Glutamatergic neuron (in vitro differentiated cells): ENCODE measurements at regions not wholly inside any gene's neighbourhood (a gene's known extent, or its start where the extent isn't known, plus 50 kb on each side); places are given as distances from the start of the nearest gene placed in this dataset.

Source experiments
- DNase-seq: peaks from one replicate; pipeline ENCODE4 v3.0.0; 2022
- H3K27ac Mint-ChIP-seq: one replicate; pipeline ENCODE4 v1.8.0; 2020; ENCODE audit warnings: mild to moderate bottlenecking, mixed read lengths, inconsistent platforms; ENCODE audit not compliant: unreplicated experiment
- H3K27me3 Mint-ChIP-seq: one replicate; pipeline ENCODE4 v1.8.0; 2020; ENCODE audit warnings: mild to moderate bottlenecking, moderate library complexity, mixed read lengths, inconsistent platforms; ENCODE audit not compliant: unreplicated experiment
- H3K36me3 Mint-ChIP-seq: one replicate; pipeline ENCODE4 v1.8.0; 2020; ENCODE audit warnings: mild to moderate bottlenecking, mixed read lengths, inconsistent platforms; ENCODE audit not compliant: unreplicated experiment
- H3K4me1 Mint-ChIP-seq: one replicate; pipeline ENCODE4 v1.8.0; 2020; ENCODE audit warnings: mild to moderate bottlenecking, low read depth, mixed read lengths, inconsistent platforms; ENCODE audit not compliant: unreplicated experiment
- H3K4me3 Mint-ChIP-seq: one replicate; pipeline ENCODE4 v1.8.0; 2020; ENCODE audit warnings: mild to moderate bottlenecking, mixed read lengths, inconsistent platforms; ENCODE audit not compliant: unreplicated experiment
- H3K9me3 Mint-ChIP-seq: one replicate; pipeline ENCODE4 v1.8.0; 2020; ENCODE audit warnings: mild to moderate bottlenecking, moderate library complexity, mixed read lengths, inconsistent platforms; ENCODE audit not compliant: unreplicated experiment
- TF ChIP-seq, protein P1 (sequence below): fragments of 200-600 bp; sonication (generic); IDR thresholded peaks from one replicate; pipeline ENCODE4 v1.5.0; 2021; ENCODE audit not compliant: partially characterized antibody, unreplicated experiment

DNA sequence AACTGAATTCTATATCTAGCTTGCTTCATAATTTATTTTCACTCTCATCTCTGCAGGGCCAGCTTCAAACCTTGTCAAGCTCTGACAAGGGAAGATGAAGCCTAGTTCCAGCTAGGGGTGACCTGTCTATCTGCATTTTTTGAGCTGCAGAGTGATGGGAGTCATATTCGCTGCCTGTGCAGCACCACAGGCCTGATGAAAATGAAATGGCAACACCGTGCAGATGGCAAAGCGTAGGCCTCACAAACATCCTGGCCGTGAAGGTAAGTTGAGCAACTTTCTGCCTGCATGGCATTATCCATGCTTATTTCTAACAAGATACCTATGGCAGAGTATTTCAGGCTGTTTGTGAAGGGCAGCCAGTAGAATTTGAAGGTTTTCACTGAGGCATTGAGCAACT, 86.4 kb upstream of the C1QTNF9B start:
- peaks cover 2% of the 10 kb centered on the region for H3K27me3 Mint-ChIP-seq
- H3K4me3 Mint-ChIP-seq = no peak overlapping the region
- H3K4me1 Mint-ChIP-seq = peaks cover 33% of the 10 kb centered on the region
- peaks cover 2% of the 10 kb centered on the region for H3K9me3 Mint-ChIP-seq
- peak overlapping the region; percentile 14 for H3K27ac Mint-ChIP-seq
- no peaks in the 10 kb centered on the region for H3K36me3 Mint-ChIP-seq
- TF ChIP-seq, protein P1, sequence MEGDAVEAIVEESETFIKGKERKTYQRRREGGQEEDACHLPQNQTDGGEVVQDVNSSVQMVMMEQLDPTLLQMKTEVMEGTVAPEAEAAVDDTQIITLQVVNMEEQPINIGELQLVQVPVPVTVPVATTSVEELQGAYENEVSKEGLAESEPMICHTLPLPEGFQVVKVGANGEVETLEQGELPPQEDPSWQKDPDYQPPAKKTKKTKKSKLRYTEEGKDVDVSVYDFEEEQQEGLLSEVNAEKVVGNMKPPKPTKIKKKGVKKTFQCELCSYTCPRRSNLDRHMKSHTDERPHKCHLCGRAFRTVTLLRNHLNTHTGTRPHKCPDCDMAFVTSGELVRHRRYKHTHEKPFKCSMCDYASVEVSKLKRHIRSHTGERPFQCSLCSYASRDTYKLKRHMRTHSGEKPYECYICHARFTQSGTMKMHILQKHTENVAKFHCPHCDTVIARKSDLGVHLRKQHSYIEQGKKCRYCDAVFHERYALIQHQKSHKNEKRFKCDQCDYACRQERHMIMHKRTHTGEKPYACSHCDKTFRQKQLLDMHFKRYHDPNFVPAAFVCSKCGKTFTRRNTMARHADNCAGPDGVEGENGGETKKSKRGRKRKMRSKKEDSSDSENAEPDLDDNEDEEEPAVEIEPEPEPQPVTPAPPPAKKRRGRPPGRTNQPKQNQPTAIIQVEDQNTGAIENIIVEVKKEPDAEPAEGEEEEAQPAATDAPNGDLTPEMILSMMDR = no peak
- no peak for DNase-seq

GRCh38 chr13:23984546-23984945, 87.2 kb upstream of the C1QTNF9B start:
- H3K36me3 Mint-ChIP-seq = no peaks in the 10 kb centered on the region
- peaks cover 35% of the 10 kb centered on the region for H3K4me1 Mint-ChIP-seq

GRCh38 chr13:23985060-23985459, 87.8 kb upstream of the C1QTNF9B start:
- Mint-ChIP-seq H3K9me3 (peaks cover 2% of the 10 kb centered on the region), H3K36me3 (no peaks in the 10 kb centered on the region), H3K27ac (peak overlapping the region; percentile 88), H3K4me1 (peaks cover 39% of the 10 kb centered on the region), H3K27me3 (peaks cover 1% of the 10 kb centered on the region), H3K4me3 (peak overlapping the region; percentile 76)
- no peak for DNase-seq
- TF ChIP-seq, protein P1 = no peak

More at GRCh38 chr13:23984546-23984945, 87.2 kb upstream of the C1QTNF9B start:
- TF ChIP-seq, protein P1 = no peak
- DNase-seq = no peak
- H3K9me3 Mint-ChIP-seq = peaks cover 2% of the 10 kb centered on the region
- H3K27ac Mint-ChIP-seq = no peak overlapping the region
- no peak overlapping the region for H3K4me3 Mint-ChIP-seq
- H3K27me3 Mint-ChIP-seq = no peaks in the 10 kb centered on the region

GRCh38 chr13:23985839-23986238, 88.5 kb upstream of the C1QTNF9B start:
- Mint-ChIP-seq H3K27ac (peak overlapping the region; percentile 88), H3K4me1 (peaks cover 47% of the 10 kb centered on the region), H3K36me3 (no peaks in the 10 kb centered on the region)

DNA sequence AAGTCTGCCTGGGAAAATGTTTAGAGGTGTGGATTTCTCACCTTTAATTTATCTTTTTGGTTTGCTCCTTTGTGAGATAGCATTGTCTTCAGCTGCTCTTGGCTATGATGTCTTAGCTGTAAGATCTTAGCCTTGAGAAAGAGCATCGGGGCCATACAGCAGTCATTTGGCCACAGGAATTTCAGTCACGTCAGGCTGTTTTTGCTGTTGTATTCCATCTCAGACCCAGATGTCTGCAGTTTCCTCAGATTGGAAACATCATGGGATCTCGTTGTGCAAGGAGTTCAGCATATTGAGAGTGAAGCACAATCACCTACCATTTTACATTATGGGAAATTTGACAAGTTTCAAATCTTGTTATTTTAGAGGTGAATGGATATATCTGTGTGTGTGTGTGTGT, 89.3 kb upstream of the C1QTNF9B start:
- Mint-ChIP-seq H3K4me1 (peaks cover 48% of the 10 kb centered on the region), H3K27ac (peak overlapping the region; percentile 79), H3K27me3 (peaks cover 5% of the 10 kb centered on the region), H3K9me3 (peaks cover 7% of the 10 kb centered on the region), H3K36me3 (no peaks in the 10 kb centered on the region), H3K4me3 (peak overlapping the region; percentile 52)
- no peak for DNase-seq
- TF ChIP-seq, protein P1 = no peak

More at GRCh38 chr13:23985839-23986238, 88.5 kb upstream of the C1QTNF9B start:
- DNase-seq = peak; percentile 65
- Mint-ChIP-seq H3K9me3 (peaks cover 6% of the 10 kb centered on the region), H3K27me3 (peaks cover 5% of the 10 kb centered on the region), H3K4me3 (peak overlapping the region; percentile 76)
- TF ChIP-seq, protein P1 = no peak
